GM19035 (cell line): ENCODE measurements at regions not wholly inside any gene's neighbourhood (a gene's known extent, or its start where the extent isn't known, plus 50 kb on each side); places are given as distances from the start of the nearest gene placed in this dataset.

Source experiments
- ATAC-seq: cut with Tn5 transposase; IDR thresholded peaks from one replicate; pipeline ENCODE4 v1.9.1; 2021; ENCODE audit not compliant: unreplicated experiment

GRCh38 chr7:106486331-106486730 is 174.6 kb downstream of the CCDC71L start:
- ATAC-seq, result no peak

- no peak for ATAC-seq
Observed at GRCh38 chr7:106485919-106486318, 175.0 kb downstream of the CCDC71L start.

- no peak for ATAC-seq
Observed at GRCh38 chr7:106485031-106485551, 175.9 kb downstream of the CCDC71L start.

- no peak for ATAC-seq
Observed at GRCh38 chr7:106484562-106484961, 176.4 kb downstream of the CCDC71L start.

- ATAC-seq, result no peak
Observed at GRCh38 chr7:106482091-106482490, 178.9 kb downstream of the CCDC71L start.

GRCh38 chr7:106480616-106481031 is 180.3 kb downstream of the CCDC71L start:
- no peak for ATAC-seq

GRCh38 chr7:106480161-106480579 is 180.8 kb downstream of the CCDC71L start:
- ATAC-seq, result no peak

GRCh38 chr7:106476751-106477150 is 184.2 kb downstream of the CCDC71L start:
- ATAC-seq, result no peak

- ATAC-seq, result no peak
Observed at GRCh38 chr7:106472741-106473140, 188.0 kb upstream of the NAMPT start.

GRCh38 chr7:106471686-106472440 is 187.1 kb upstream of the NAMPT start:
- ATAC-seq, result no peak

GRCh38 chr7:106471021-106471420 is 186.2 kb upstream of the NAMPT start:
- no peak for ATAC-seq

GRCh38 chr7:106466867-106467266 is 182.1 kb upstream of the NAMPT start:
- no peak for ATAC-seq

GRCh38 chr7:106465704-106466468 is 181.1 kb upstream of the NAMPT start:
- ATAC-seq, result no peak

- ATAC-seq, result no peak
Observed at GRCh38 chr7:106464651-106465050, 179.9 kb upstream of the NAMPT start.

GRCh38 chr7:106463851-106464611 is 179.2 kb upstream of the NAMPT start:
- no peak for ATAC-seq

GRCh38 chr7:106462914-106463482 is 178.2 kb upstream of the NAMPT start:
- ATAC-seq, result no peak

- no peak for ATAC-seq
Observed at GRCh38 chr7:106462365-106462859, 177.6 kb upstream of the NAMPT start.

GRCh38 chr7:106460792-106461254 is 176.0 kb upstream of the NAMPT start:
- no peak for ATAC-seq

- no peak for ATAC-seq
Observed at GRCh38 chr7:106459397-106460072, 174.8 kb upstream of the NAMPT start.

- ATAC-seq, result no peak
Observed at GRCh38 chr7:106457678-106458077, 172.9 kb upstream of the NAMPT start.
